Adrenal gland (tissue), 5 donors: ENCODE measurements at regions not wholly inside any gene's neighbourhood (a gene's known extent, or its start where the extent isn't known, plus 50 kb on each side); places are given as distances from the start of the nearest gene placed in this dataset.

Experiments
- CTCF ChIP-seq, 6 experiments: fragments of 450-650 bp in 4 of 6; fragments of 200-600 bp in 2 of 6; sonication (generic) in 1 of 6; IDR thresholded peaks; 1 replicate in 5 of 6; 2 replicates in 1 of 6; pipeline versions ENCODE4 v1.5.1 to v1.8.0; 2016 to 2021; ENCODE audit warnings: antibody characterized with exemption in 6 of 6, mild to moderate bottlenecking in 2 of 6, moderate library complexity in 1 of 6
- POLR2A ChIP-seq, 2 donors: fragments of 450-650 bp; IDR thresholded peaks; one replicate each; pipeline ENCODE4 v1.6.1; 2017; ENCODE audit warnings: antibody characterized with exemption in 2 of 2, mild to moderate bottlenecking in 2 of 2, moderate library complexity in 1 of 2
- donor health status: DM: no; HTN: no; CAD: no.

GRCh38 chr6:135572051-135572450 is 74.5 kb upstream of the AHI1 start:
- TF ChIP-seq CTCF (IDR thresholded peaks at IDR 0.05) (no peak), POLR2A (IDR thresholded peaks at IDR 0.05) (no peak)
